ENCODE measurements at regions not wholly inside any gene's neighbourhood (a gene's known extent, or its start where the extent isn't known, plus 50 kb on each side); places are given as distances from the start of the nearest gene placed in this dataset.

- no peak for TF ChIP-seq CTCF (conservative IDR thresholded peaks at IDR 0.05; ENCODE audit: low read depth, low read length)
- no peak overlapping the region for H3K4me3 ChIP-seq (ENCODE audit: low read length)
- DNase-seq (ENCODE audit: low read depth) = no peak
Observed at GRCh38 chr19:30118221-30118620, 176.2 kb downstream of the URI1 start.

GRCh38 chr19:30118760-30119159, 176.7 kb downstream of the URI1 start:
- DNase-seq (ENCODE audit: low read depth) = no peak
- H3K4me3 ChIP-seq (ENCODE audit: low read length) = no peak overlapping the region
- TF ChIP-seq CTCF (conservative IDR thresholded peaks at IDR 0.05; ENCODE audit: low read depth, low read length) = no peak

- no peak for DNase-seq (ENCODE audit: low read depth)
- no peak for TF ChIP-seq CTCF (conservative IDR thresholded peaks at IDR 0.05; ENCODE audit: low read depth, low read length)
Observed at GRCh38 chr19:30119180-30119908, 177.3 kb downstream of the URI1 start.

GRCh38 chr19:30120860-30121484, 178.9 kb downstream of the URI1 start:
- DNase-seq (ENCODE audit: low read depth) = no peak
- no peak overlapping the region for H3K4me3 ChIP-seq (ENCODE audit: low read length)
- no peak for TF ChIP-seq CTCF (conservative IDR thresholded peaks at IDR 0.05; ENCODE audit: low read depth, low read length)

More at GRCh38 chr19:30119180-30119908, 177.3 kb downstream of the URI1 start:
- H3K4me3 ChIP-seq (ENCODE audit: low read length) = no peak overlapping the region

- no peak for DNase-seq (ENCODE audit: low read depth)
- TF ChIP-seq CTCF (conservative IDR thresholded peaks at IDR 0.05; ENCODE audit: low read depth, low read length) = no peak
- H3K4me3 ChIP-seq (ENCODE audit: low read length) = no peak overlapping the region
Observed at GRCh38 chr19:30122431-30122830, 180.4 kb downstream of the URI1 start.

GRCh38 chr19:30123119-30123518, 181.1 kb downstream of the URI1 start:
- H3K4me3 ChIP-seq (ENCODE audit: low read length) = no peak overlapping the region
- TF ChIP-seq CTCF (conservative IDR thresholded peaks at IDR 0.05; ENCODE audit: low read depth, low read length) = no peak
- no peak for DNase-seq (ENCODE audit: low read depth)

GRCh38 chr19:30123611-30124010, 181.6 kb downstream of the URI1 start:
- TF ChIP-seq CTCF (conservative IDR thresholded peaks at IDR 0.05; ENCODE audit: low read depth, low read length) = no peak
- DNase-seq (ENCODE audit: low read depth) = no peak
- no peak overlapping the region for H3K4me3 ChIP-seq (ENCODE audit: low read length)

Data from retinal pigment epithelial cell (primary cell).